ENCODE measurements at regions not wholly inside any gene's neighbourhood (a gene's known extent, or its start where the extent isn't known, plus 50 kb on each side); places are given as distances from the start of the nearest gene placed in this dataset.

- TF ChIP-seq CTCF (IDR thresholded peaks at IDR 0.05; ENCODE audit: insufficient read depth, low read length) = no peak
- TF ChIP-seq REST (IDR thresholded peaks at IDR 0.05; ENCODE audit: insufficient replicate concordance, low read depth) = no peak
- TF ChIP-seq SPI1 (IDR thresholded peaks at IDR 0.05; ENCODE audit: borderline replicate concordance, low read depth) = no peak
- no peak for TF ChIP-seq POLR2AphosphoS5 (IDR thresholded peaks at IDR 0.05; ENCODE audit: low read depth)
These were observed 558.0 kb downstream of the EBF1 start for GRCh38 chr5:158541536-158542297.

Measured in HL-60 (cell line).